Caco-2 (cell line): ENCODE measurements at regions not wholly inside any gene's neighbourhood (a gene's known extent, or its start where the extent isn't known, plus 50 kb on each side); places are given as distances from the start of the nearest gene placed in this dataset.
A peak's percentile ranks its signal among the peaks of the same experiment; 100 is the strongest.

Experiments used
- BruUV-seq: library from RNA; stranded (reverse); fragments of 400-500 nt; replicated peaks from 2 replicates; lab custom pipeline; 2021; lab: Mats Ljungman, UMichigan
- CTCF ChIA-PET: fragments of 300-600 bp; sonication (Branson Sonifier 250); formaldehyde crosslinking; loops from one replicate; lab custom pipeline; 2022; ENCODE audit warnings: antibody characterized with exemption; lab: Charles Lee
- POLR2A ChIA-PET: fragments of 300-600 bp; sonication (Branson Sonifier 250); formaldehyde crosslinking; loops from one replicate; lab custom pipeline; 2022; ENCODE audit warnings: antibody characterized with exemption; lab: Charles Lee
- DNase-seq, 2 experiments: peaks; one replicate each; pipeline versions ENCODE4 v3.0.0 to v3.0.0-alpha.2; 2020 to 2022
- H3K27me3 ChIP-seq: replicated peaks from 2 replicates; pipeline ENCODE4 v1.6.0; 2011; ENCODE audit warnings: low read length; ENCODE audit not compliant: control insufficient read depth, insufficient read depth
- H3K36me3 ChIP-seq: 2 replicates; pipeline ENCODE4 v1.5.1; 2011; ENCODE audit warnings: low read length; ENCODE audit not compliant: control insufficient read depth, insufficient read depth
- H3K4me1 ChIP-seq: fragments of 250-450 bp; sonication (Bioruptor Pico); 2 replicates; pipeline ENCODE4 v1.5.1; 2020; ENCODE audit warnings: mild to moderate bottlenecking
- H3K4me3 ChIP-seq: 2 replicates; pipeline ENCODE4 v1.5.1; 2011; ENCODE audit warnings: low read depth, mild to moderate bottlenecking, control low read depth, low read length
- H3K9me3 ChIP-seq: fragments of 250-450 bp; sonication (Bioruptor Pico); 2 replicates; pipeline ENCODE4 v1.5.1; 2020; ENCODE audit warnings: mild to moderate bottlenecking, moderate library complexity
- H3K27ac Mint-ChIP-seq: one replicate; pipeline ENCODE4 v1.8.0; 2022; ENCODE audit warnings: mixed read lengths; ENCODE audit not compliant: unreplicated experiment
- H3K27me3 Mint-ChIP-seq: one replicate; pipeline ENCODE4 v1.8.0; 2022; ENCODE audit warnings: mixed read lengths; ENCODE audit not compliant: insufficient read depth, unreplicated experiment
- H3K36me3 Mint-ChIP-seq: one replicate; pipeline ENCODE4 v1.8.0; 2022; ENCODE audit warnings: mild to moderate bottlenecking, mixed read lengths; ENCODE audit not compliant: insufficient read depth, unreplicated experiment
- H3K4me1 Mint-ChIP-seq: one replicate; pipeline ENCODE4 v1.8.0; 2022; ENCODE audit warnings: low read depth, mixed read lengths; ENCODE audit not compliant: unreplicated experiment
- H3K4me3 Mint-ChIP-seq: one replicate; pipeline ENCODE4 v1.8.0; 2022; ENCODE audit warnings: mild to moderate bottlenecking, moderate library complexity, mixed read lengths; ENCODE audit not compliant: unreplicated experiment
- H3K9me3 Mint-ChIP-seq: one replicate; pipeline ENCODE4 v1.8.0; 2022; ENCODE audit warnings: mixed read lengths; ENCODE audit not compliant: unreplicated experiment
- CTCF ChIP-seq, 2 experiments: fragments of 200-600 bp in 1 of 2; IDR thresholded peaks; 1 replicate in 1 of 2; 2 replicates in 1 of 2; pipeline versions ENCODE4 v1.5.1 to v1.8.0; 2011 to 2022; ENCODE audit warnings: antibody characterized with exemption in 1 of 2, control low read depth in 1 of 2, inconsistent platforms in 1 of 2, low read depth in 1 of 2, low read length in 1 of 2, mild to moderate bottlenecking in 1 of 2, moderate library complexity in 1 of 2; ENCODE audit not compliant: insufficient read depth in 1 of 2, severe bottlenecking in 1 of 2, unreplicated experiment in 1 of 2
- intact Hi-C: fragments of 100-400 bp; cut with micrococcal nuclease; formaldehyde crosslinking; loops from one replicate; pipeline ENCODE4 v1.10.0; 2022; ENCODE audit not compliant: unreplicated experiment

- H3K27ac Mint-ChIP-seq, result no peak overlapping the region
- DNase-seq, result no peak
- intact Hi-C loops, result no loop called here
- ChIA-PET POLR2A (no interaction called here), CTCF (no interaction called here)
- Histone ChIP-seq H3K9me3 (no peaks in the 10 kb centered on the region), H3K4me3 (no peak overlapping the region), H3K27me3 (peaks cover 1% of the 10 kb centered on the region; the same call in 1 of the 2 replicates), H3K36me3 (no peaks in the 10 kb centered on the region), H3K4me1 (no peaks in the 10 kb centered on the region)
- peaks cover 9% of the 10 kb centered on the region for H3K9me3 Mint-ChIP-seq
- BruUV-seq, result no TSS peak
- no peak for TF ChIP-seq CTCF (IDR thresholded peaks at IDR 0.05; ENCODE audit: insufficient read depth in 1 of 2, low read depth in 1 of 2, low read length in 1 of 2, severe bottlenecking in 1 of 2, unreplicated experiment in 1 of 2)
- peaks cover 14% of the 10 kb centered on the region for H3K27me3 Mint-ChIP-seq
- H3K36me3 Mint-ChIP-seq, result no peaks in the 10 kb centered on the region
- no peak overlapping the region for H3K4me3 Mint-ChIP-seq
- no peaks in the 10 kb centered on the region for H3K4me1 Mint-ChIP-seq
Observed at GRCh38 chr1:177464686-177465085, 293.9 kb downstream of the BRINP2 start.

- Mint-ChIP-seq H3K9me3 (peaks cover 10% of the 10 kb centered on the region), H3K4me3 (no peak overlapping the region), H3K4me1 (no peaks in the 10 kb centered on the region), H3K27ac (no peak overlapping the region), H3K36me3 (no peaks in the 10 kb centered on the region), H3K27me3 (peaks cover 4% of the 10 kb centered on the region)
- BruUV-seq, result no TSS peak
- TF ChIP-seq CTCF (IDR thresholded peaks at IDR 0.05; ENCODE audit: insufficient read depth in 1 of 2, low read depth in 1 of 2, low read length in 1 of 2, severe bottlenecking in 1 of 2, unreplicated experiment in 1 of 2), result no peak
- Histone ChIP-seq H3K27me3 (no peaks in the 10 kb centered on the region; the same call in 1 of the 2 replicates), H3K36me3 (no peaks in the 10 kb centered on the region), H3K9me3 (no peaks in the 10 kb centered on the region), H3K4me1 (no peaks in the 10 kb centered on the region), H3K4me3 (no peak overlapping the region)
- ChIA-PET POLR2A (no interaction called here), CTCF (interaction anchor here (1.1 kb wide), 1 partner anchor 45 kb away, joined by 3 read pairs; no protein-coding TSS in a partner anchor)
- DNase-seq, result peak; percentile 25 to 51
- intact Hi-C loops, result no loop called here
Observed at GRCh38 chr1:177451191-177451590, 280.4 kb downstream of the BRINP2 start.

- CTCF ChIA-PET, result no interaction called here
- H3K9me3 ChIP-seq, result no peaks in the 10 kb centered on the region
- H3K36me3 ChIP-seq, result no peaks in the 10 kb centered on the region
- no peak overlapping the region for H3K4me3 ChIP-seq
- H3K27me3 ChIP-seq, result no peaks in the 10 kb centered on the region; the same call in 1 of the 2 replicates
- Mint-ChIP-seq H3K4me1 (no peaks in the 10 kb centered on the region), H3K9me3 (no peaks in the 10 kb centered on the region), H3K4me3 (no peak overlapping the region), H3K36me3 (no peaks in the 10 kb centered on the region), H3K27ac (no peak overlapping the region), H3K27me3 (peaks cover 11% of the 10 kb centered on the region)
- no peak for TF ChIP-seq CTCF (IDR thresholded peaks at IDR 0.05; ENCODE audit: insufficient read depth in 1 of 2, low read depth in 1 of 2, low read length in 1 of 2, severe bottlenecking in 1 of 2, unreplicated experiment in 1 of 2)
- intact Hi-C loops, result no loop called here
- no TSS peak for BruUV-seq
- POLR2A ChIA-PET, result no interaction called here
- H3K4me1 ChIP-seq, result no peaks in the 10 kb centered on the region
- no peak for DNase-seq
Observed at GRCh38 chr1:177448652-177449357, 278.0 kb downstream of the BRINP2 start.
